ENCODE measurements at regions not wholly inside any gene's neighbourhood (a gene's known extent, or its start where the extent isn't known, plus 50 kb on each side); places are given as distances from the start of the nearest gene placed in this dataset.

- Histone ChIP-seq H3K36me3 (no peaks in the 10 kb centered on the region), H3K4me3 (peak overlapping the region in 2 of 4 donors; percentile 31 to 59), H3K9me3 (peaks cover 0 to 12% (median 0%) of the 10 kb centered on the region in 3 donors), H3K27ac (no peak overlapping the region), H3K27me3 (peaks cover 0 to 52% (median 0%) of the 10 kb centered on the region in 4 donors), H3K4me1 (peaks cover 17 to 58% (median 39%) of the 10 kb centered on the region in 3 donors)
- WGBS, 2 donors, result 29 to 76% methylated on average over 8 to 9 of the region's 15 CpGs
- TF ChIP-seq POLR2A (IDR thresholded peaks at IDR 0.05), result no peak
- TF ChIP-seq, protein P1, sequence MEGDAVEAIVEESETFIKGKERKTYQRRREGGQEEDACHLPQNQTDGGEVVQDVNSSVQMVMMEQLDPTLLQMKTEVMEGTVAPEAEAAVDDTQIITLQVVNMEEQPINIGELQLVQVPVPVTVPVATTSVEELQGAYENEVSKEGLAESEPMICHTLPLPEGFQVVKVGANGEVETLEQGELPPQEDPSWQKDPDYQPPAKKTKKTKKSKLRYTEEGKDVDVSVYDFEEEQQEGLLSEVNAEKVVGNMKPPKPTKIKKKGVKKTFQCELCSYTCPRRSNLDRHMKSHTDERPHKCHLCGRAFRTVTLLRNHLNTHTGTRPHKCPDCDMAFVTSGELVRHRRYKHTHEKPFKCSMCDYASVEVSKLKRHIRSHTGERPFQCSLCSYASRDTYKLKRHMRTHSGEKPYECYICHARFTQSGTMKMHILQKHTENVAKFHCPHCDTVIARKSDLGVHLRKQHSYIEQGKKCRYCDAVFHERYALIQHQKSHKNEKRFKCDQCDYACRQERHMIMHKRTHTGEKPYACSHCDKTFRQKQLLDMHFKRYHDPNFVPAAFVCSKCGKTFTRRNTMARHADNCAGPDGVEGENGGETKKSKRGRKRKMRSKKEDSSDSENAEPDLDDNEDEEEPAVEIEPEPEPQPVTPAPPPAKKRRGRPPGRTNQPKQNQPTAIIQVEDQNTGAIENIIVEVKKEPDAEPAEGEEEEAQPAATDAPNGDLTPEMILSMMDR (IDR thresholded peaks at IDR 0.05), result no peak
- intact Hi-C loops (cut with DNase I), result no loop called here
- DNase-seq, result no peak
These were observed 90.1 kb downstream of the FOXL3 start for GRCh38 chr7:380139-380485.

GRCh38 chr7:380711-381210 lies 90.8 kb downstream of the FOXL3 start:
- 50 to 100% methylated on average over 1 of the region's 8 CpGs for WGBS, 2 donors
- intact Hi-C loops (cut with DNase I), result no loop called here
- no peaks in the 10 kb centered on the region for H3K36me3 ChIP-seq

DNA sequence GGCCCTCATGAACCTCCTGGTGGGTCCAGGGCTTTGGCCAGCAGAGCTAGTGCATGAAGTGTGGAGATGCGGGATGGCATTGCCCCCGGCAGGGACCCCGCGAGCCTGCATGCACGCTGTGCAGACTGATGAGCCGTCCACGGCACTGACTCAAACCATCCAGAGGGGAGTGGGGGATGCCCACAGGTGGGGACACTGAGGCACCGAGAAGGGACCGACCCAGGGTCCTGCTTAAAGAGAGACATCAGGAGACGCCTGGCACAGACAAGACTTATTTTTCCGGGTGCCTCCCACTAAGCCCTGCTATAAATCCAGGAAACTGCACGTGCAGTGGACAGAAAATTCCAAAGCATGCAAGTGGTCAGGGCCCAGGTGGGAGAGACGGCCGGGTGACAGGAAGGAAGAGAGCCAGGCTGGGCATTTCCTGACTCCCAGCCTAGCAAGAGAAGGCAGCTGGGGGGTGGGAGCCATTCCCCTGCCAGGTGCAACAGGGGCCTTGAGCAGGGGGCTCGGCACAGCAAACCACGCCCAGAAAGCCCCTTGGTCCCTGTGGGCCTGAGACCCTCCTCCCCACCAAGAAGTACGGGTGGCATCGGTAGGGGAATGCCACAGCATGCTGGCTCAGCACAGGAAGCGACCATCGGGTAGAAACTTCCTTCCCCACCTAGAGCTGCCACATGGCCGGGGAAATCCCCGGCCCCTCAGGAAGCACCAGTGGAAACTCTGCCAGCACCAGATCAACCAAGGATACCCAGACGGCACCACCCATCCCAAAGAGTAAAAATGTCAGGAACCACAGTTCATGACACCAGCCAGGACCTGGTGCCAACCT lies 91.5 kb downstream of the FOXL3 start:
- DNase-seq, result no peak

More at GRCh38 chr7:380711-381210, 90.8 kb downstream of the FOXL3 start:
- H3K27me3 ChIP-seq, result peaks cover 0 to 45% (median 0%) of the 10 kb centered on the region in 4 donors
- H3K27ac ChIP-seq, result no peak overlapping the region
- H3K4me1 ChIP-seq, result peaks cover 17 to 54% (median 37%) of the 10 kb centered on the region in 3 donors
- DNase-seq, result no peak
- no peak overlapping the region for H3K4me3 ChIP-seq
- H3K9me3 ChIP-seq, result peaks cover 0 to 13% (median 0%) of the 10 kb centered on the region in 3 donors
- TF ChIP-seq, protein P1 (IDR thresholded peaks at IDR 0.05), result no peak
- no peak for TF ChIP-seq POLR2A (IDR thresholded peaks at IDR 0.05)

DNA sequence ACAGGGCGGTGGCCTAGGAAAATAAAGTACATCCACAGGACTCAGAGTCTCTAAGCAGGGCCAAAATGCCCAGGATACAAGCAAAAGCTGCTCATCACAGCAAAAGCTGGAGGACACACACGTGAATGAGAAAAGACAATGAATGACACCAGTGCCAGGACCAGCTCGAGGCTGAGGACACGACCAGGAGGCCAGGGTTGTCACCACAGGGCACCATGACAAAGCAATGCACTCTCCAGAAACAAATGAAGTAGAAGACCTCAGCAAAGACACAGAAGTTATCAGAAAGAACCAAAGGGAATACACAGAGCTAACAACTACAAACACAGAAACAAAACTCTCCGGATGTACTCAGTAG lies 92.1 kb downstream of the FOXL3 start:
- H3K36me3 ChIP-seq, result no peaks in the 10 kb centered on the region
- no peak overlapping the region for H3K27ac ChIP-seq
- H3K4me3 ChIP-seq, result no peak overlapping the region
- H3K9me3 ChIP-seq, result peaks cover 0 to 13% (median 0%) of the 10 kb centered on the region in 3 donors
- WGBS, 2 donors, result 21 to 40% methylated on average over 5 of the region's 5 CpGs
- H3K4me1 ChIP-seq, result peaks cover 17 to 41% (median 27%) of the 10 kb centered on the region in 3 donors
- TF ChIP-seq POLR2A (IDR thresholded peaks at IDR 0.05), result no peak
- TF ChIP-seq, protein P1 (IDR thresholded peaks at IDR 0.05), result no peak
- intact Hi-C loops (cut with DNase I), result no loop called here
- peaks cover 0 to 33% (median 0%) of the 10 kb centered on the region in 4 donors for H3K27me3 ChIP-seq
- DNase-seq, result no peak

More for the DNA sequence above, 91.5 kb downstream of the FOXL3 start:
- Histone ChIP-seq H3K36me3 (no peaks in the 10 kb centered on the region), H3K27me3 (peaks cover 0 to 38% (median 0%) of the 10 kb centered on the region in 4 donors), H3K9me3 (peaks cover 0 to 13% (median 0%) of the 10 kb centered on the region in 3 donors), H3K27ac (no peak overlapping the region), H3K4me1 (peaks cover 17 to 47% (median 31%) of the 10 kb centered on the region in 3 donors), H3K4me3 (no peak overlapping the region)
- WGBS, 2 donors, result 50% methylated on average over 2 of the region's 23 CpGs; no CpG with 5 or more reads in 1 of the 2 donors
- TF ChIP-seq, protein P1 (IDR thresholded peaks at IDR 0.05), result no peak
- TF ChIP-seq POLR2A (IDR thresholded peaks at IDR 0.05), result no peak
- intact Hi-C loops (cut with DNase I), result no loop called here

- TF ChIP-seq, protein P1 (IDR thresholded peaks at IDR 0.05), result no peak
- no peak for TF ChIP-seq POLR2A (IDR thresholded peaks at IDR 0.05)
- 78 to 86% methylated on average over 11 of the region's 11 CpGs for WGBS, 2 donors
- DNase-seq, result no peak
- intact Hi-C loops (cut with DNase I), result no loop called here
- Histone ChIP-seq H3K9me3 (peaks cover 0 to 13% (median 0%) of the 10 kb centered on the region in 3 donors), H3K27ac (no peak overlapping the region), H3K4me3 (no peak overlapping the region), H3K27me3 (no peaks in the 10 kb centered on the region), H3K36me3 (no peaks in the 10 kb centered on the region), H3K4me1 (peaks cover 4 to 20% (median 11%) of the 10 kb centered on the region in 3 donors)
These were observed 96.4 kb downstream of the FOXL3 start for GRCh38 chr7:386385-386784.
